HEK293 (cell line): ENCODE measurements at regions not wholly inside any gene's neighbourhood (a gene's known extent, or its start where the extent isn't known, plus 50 kb on each side); places are given as distances from the start of the nearest gene placed in this dataset.

Experiments used
- CTCF ChIA-PET: fragments of 350-600 bp; formaldehyde crosslinking; extraction: SDS; loops from one replicate; lab custom pipeline; 2021; ENCODE audit warnings: antibody characterized with exemption; lab: Yijun Ruan, JAX
- POLR2A ChIA-PET: fragments of 300-600 bp; formaldehyde crosslinking; extraction: SDS; loops from one replicate; lab custom pipeline; 2020; ENCODE audit warnings: antibody characterized with exemption, inconsistent platforms; lab: Yijun Ruan, JAX
- H3K27ac ChIP-seq: fragments of 200-500 bp; sonication (Bioruptor generic); 2 replicates; pipeline ENCODE4 v1.5.1; 2014; ENCODE audit warnings: low read depth, low read length, control low read depth, inconsistent platforms; ENCODE audit errors: extremely low read depth
- H3K36me3 ChIP-seq, 2 experiments: fragments of 200-500 bp in 1 of 2; sonication (Bioruptor generic) in 1 of 2; 1 replicate in 1 of 2; 2 replicates in 1 of 2; pipeline ENCODE4 v1.5.1; 2014 to 2017; ENCODE audit warnings: inconsistent platforms in 2 of 2, low read length in 2 of 2; ENCODE audit not compliant: control insufficient read depth in 2 of 2, insufficient read depth in 1 of 2
- H3K4me1 ChIP-seq: fragments of 200-500 bp; sonication (Bioruptor generic); 2 replicates; pipeline ENCODE4 v1.5.1; 2014; ENCODE audit warnings: mild to moderate bottlenecking, low read length, inconsistent platforms; ENCODE audit not compliant: control insufficient read depth, insufficient read depth
- H3K4me3 ChIP-seq: 2 replicates; pipeline ENCODE4 v1.5.1; 2011; ENCODE audit warnings: low read depth, mild to moderate bottlenecking, control low read depth, low read length, moderate library complexity
- H3K9me3 ChIP-seq: fragments of 200-500 bp; sonication (Bioruptor generic); 2 replicates; pipeline ENCODE4 v1.5.1; 2014; ENCODE audit warnings: low read depth, low read length, inconsistent platforms; ENCODE audit not compliant: control insufficient read depth, insufficient read depth
- FEZF1 ChIP-seq: fragments of 450-650 bp; formaldehyde crosslinking; IDR thresholded peaks from 2 replicates; pipeline ENCODE4 v1.5.1; 2016; ENCODE audit warnings: missing biosample characterization, missing genetic modification characterization
- GFI1B ChIP-seq: fragments of 450-650 bp; formaldehyde crosslinking; IDR thresholded peaks from 2 replicates; pipeline ENCODE4 v1.5.1; 2016; ENCODE audit warnings: missing biosample characterization, missing genetic modification characterization
- GLI2 ChIP-seq: fragments of 450-650 bp; formaldehyde crosslinking; IDR thresholded peaks from 2 replicates; pipeline ENCODE4; 2017; ENCODE audit warnings: missing biosample characterization, missing genetic modification characterization, low read depth, borderline replicate concordance
- SCRT1 ChIP-seq: fragments of 450-650 bp; formaldehyde crosslinking; IDR thresholded peaks from 2 replicates; pipeline ENCODE4 v1.5.1; 2016; ENCODE audit warnings: missing biosample characterization, missing genetic modification characterization, borderline replicate concordance
- SETDB1 ChIP-seq: IDR thresholded peaks from one replicate; pipeline ENCODE4 v1.6.1; 2017; ENCODE audit warnings: mild to moderate bottlenecking, low read length, moderate library complexity, mixed read lengths; ENCODE audit not compliant: insufficient read length
- SP2 ChIP-seq: fragments of 450-650 bp; formaldehyde crosslinking; IDR thresholded peaks from 2 replicates; pipeline ENCODE4 v1.5.1; 2016; ENCODE audit warnings: missing biosample characterization, missing genetic modification characterization
- SP7 ChIP-seq: fragments of 450-650 bp; formaldehyde crosslinking; IDR thresholded peaks from 2 replicates; pipeline ENCODE4 v1.5.1; 2016; ENCODE audit warnings: missing biosample characterization, missing genetic modification characterization
- YY1 ChIP-seq: fragments of 450-650 bp; formaldehyde crosslinking; IDR thresholded peaks from 2 replicates; pipeline ENCODE4 v1.5.1; 2018; ENCODE audit warnings: missing biosample characterization, missing genetic modification characterization
- ZBTB17 ChIP-seq: fragments of 450-650 bp; formaldehyde crosslinking; IDR thresholded peaks from 2 replicates; pipeline ENCODE4 v1.5.1; 2016; ENCODE audit warnings: missing biosample characterization, missing genetic modification characterization
- ZNF140 ChIP-seq: fragments of 450-650 bp; formaldehyde crosslinking; IDR thresholded peaks from 2 replicates; pipeline ENCODE4 v1.5.1; 2016; ENCODE audit warnings: missing biosample characterization, missing genetic modification characterization
- ZNF16 ChIP-seq: fragments of 450-650 bp; formaldehyde crosslinking; IDR thresholded peaks from 2 replicates; pipeline ENCODE4 v1.5.1; 2016; ENCODE audit warnings: low read depth, missing biosample characterization, missing genetic modification characterization
- ZNF19 ChIP-seq: fragments of 450-650 bp; formaldehyde crosslinking; IDR thresholded peaks from 2 replicates; pipeline ENCODE4; 2016; ENCODE audit warnings: missing biosample characterization, missing genetic modification characterization, low read depth
- ZNF366 ChIP-seq: fragments of 450-650 bp; formaldehyde crosslinking; conservative IDR thresholded peaks from 2 replicates; pipeline ENCODE4 v1.5.1; 2016; ENCODE audit warnings: missing biosample characterization, missing genetic modification characterization
- ZNF404 ChIP-seq: fragments of 450-650 bp; formaldehyde crosslinking; IDR thresholded peaks from 2 replicates; pipeline ENCODE4 v1.5.1; 2017; ENCODE audit warnings: missing biosample characterization, missing genetic modification characterization
- ZNF433 ChIP-seq: fragments of 450-650 bp; formaldehyde crosslinking; IDR thresholded peaks from 2 replicates; pipeline ENCODE4 v1.5.1; 2016; ENCODE audit warnings: missing biosample characterization, missing genetic modification characterization, low read depth
- ZNF600 ChIP-seq: fragments of 450-650 bp; formaldehyde crosslinking; IDR thresholded peaks from 2 replicates; pipeline ENCODE4 v1.5.1; 2016; ENCODE audit warnings: missing biosample characterization, missing genetic modification characterization
- ZNF610 ChIP-seq: fragments of 450-650 bp; formaldehyde crosslinking; IDR thresholded peaks from 2 replicates; pipeline ENCODE4 v1.5.1; 2016; ENCODE audit warnings: missing biosample characterization, missing genetic modification characterization, borderline replicate concordance
- ZNF654 ChIP-seq: fragments of 450-650 bp; formaldehyde crosslinking; IDR thresholded peaks from 2 replicates; pipeline ENCODE4 v1.5.1; 2016; ENCODE audit warnings: low read depth, missing biosample characterization, missing genetic modification characterization
- ZNF660 ChIP-seq: fragments of 450-650 bp; IDR thresholded peaks from 2 replicates; pipeline ENCODE4 v1.5.1; 2018; ENCODE audit warnings: missing biosample characterization, mild to moderate bottlenecking, missing genetic modification characterization
- ZNF677 ChIP-seq: fragments of 450-650 bp; IDR thresholded peaks from 2 replicates; pipeline ENCODE4 v1.5.0; 2018; ENCODE audit warnings: missing biosample characterization, mild to moderate bottlenecking, missing genetic modification characterization, moderate library complexity
- ZSCAN16 ChIP-seq: fragments of 450-650 bp; formaldehyde crosslinking; IDR thresholded peaks from 2 replicates; pipeline ENCODE4 v1.5.1; 2016; ENCODE audit warnings: missing biosample characterization, missing genetic modification characterization
- TF ChIP-seq, protein P1 (sequence below): fragments of 450-650 bp; formaldehyde crosslinking; IDR thresholded peaks from 2 replicates; pipeline ENCODE4 v1.5.1; 2016; ENCODE audit warnings: missing biosample characterization, missing genetic modification characterization
- TF ChIP-seq, protein P2 (sequence below): fragments of 450-650 bp; formaldehyde crosslinking; IDR thresholded peaks from 2 replicates; pipeline ENCODE4 v1.5.1; 2016; ENCODE audit warnings: missing biosample characterization, missing genetic modification characterization
- TF ChIP-seq, protein P3 (sequence below): fragments of 450-650 bp; IDR thresholded peaks from 2 replicates; pipeline ENCODE4 v1.5.1; 2018; ENCODE audit warnings: missing biosample characterization, missing genetic modification characterization
- TF ChIP-seq, protein P4 (sequence below): fragments of 450-650 bp; formaldehyde crosslinking; IDR thresholded peaks from 2 replicates; pipeline ENCODE4 v1.5.1; 2016; ENCODE audit warnings: missing biosample characterization, missing genetic modification characterization

DNA sequence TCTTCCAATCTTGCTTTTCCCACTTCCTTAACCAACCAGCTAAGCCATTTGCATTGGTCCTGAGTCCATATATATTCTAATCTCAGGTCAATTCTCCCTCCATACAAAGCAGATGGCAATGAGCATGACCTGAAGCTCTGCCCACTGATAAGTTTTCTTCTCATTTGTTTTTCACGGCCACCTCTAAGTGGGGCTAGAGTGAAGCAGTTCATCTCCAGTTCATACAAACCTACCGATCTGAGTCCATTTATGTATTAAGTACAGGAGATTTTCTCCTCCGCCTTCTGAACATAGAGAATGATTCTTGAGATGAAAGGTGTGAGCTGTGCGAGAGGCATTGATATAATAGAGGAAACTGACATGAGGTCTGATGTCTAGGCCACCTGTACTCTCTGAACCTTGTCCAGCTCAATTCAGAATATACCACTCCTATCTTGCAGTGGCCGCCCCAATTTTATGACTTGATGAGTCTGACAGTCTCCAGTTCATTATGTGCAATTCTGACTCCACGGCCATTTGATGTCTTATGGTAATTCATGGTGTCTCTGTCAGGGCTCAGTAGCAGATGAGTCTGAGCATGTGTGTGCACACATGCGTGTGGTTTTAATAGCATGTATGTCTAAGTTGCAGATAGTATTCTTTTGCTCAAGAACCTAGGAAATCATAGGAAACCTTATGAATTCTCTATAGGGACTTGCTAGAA is 329.8 kb downstream of the PMP22 start:
- ChIA-PET CTCF (interaction anchor here (0.7 to 1.3 kb wide), 2 partner anchors 9 to 10 kb away, joined by 3 to 6 read pairs; no protein-coding TSS in a partner anchor), POLR2A (no interaction called here)
- no peak overlapping the region for H3K4me3 ChIP-seq
- H3K36me3 ChIP-seq, result no peaks in the 10 kb centered on the region
- H3K4me1 ChIP-seq, result no peaks in the 10 kb centered on the region
- no peak for TF ChIP-seq FEZF1 (tag by site-specific recombination)
- TF ChIP-seq, protein P1, sequence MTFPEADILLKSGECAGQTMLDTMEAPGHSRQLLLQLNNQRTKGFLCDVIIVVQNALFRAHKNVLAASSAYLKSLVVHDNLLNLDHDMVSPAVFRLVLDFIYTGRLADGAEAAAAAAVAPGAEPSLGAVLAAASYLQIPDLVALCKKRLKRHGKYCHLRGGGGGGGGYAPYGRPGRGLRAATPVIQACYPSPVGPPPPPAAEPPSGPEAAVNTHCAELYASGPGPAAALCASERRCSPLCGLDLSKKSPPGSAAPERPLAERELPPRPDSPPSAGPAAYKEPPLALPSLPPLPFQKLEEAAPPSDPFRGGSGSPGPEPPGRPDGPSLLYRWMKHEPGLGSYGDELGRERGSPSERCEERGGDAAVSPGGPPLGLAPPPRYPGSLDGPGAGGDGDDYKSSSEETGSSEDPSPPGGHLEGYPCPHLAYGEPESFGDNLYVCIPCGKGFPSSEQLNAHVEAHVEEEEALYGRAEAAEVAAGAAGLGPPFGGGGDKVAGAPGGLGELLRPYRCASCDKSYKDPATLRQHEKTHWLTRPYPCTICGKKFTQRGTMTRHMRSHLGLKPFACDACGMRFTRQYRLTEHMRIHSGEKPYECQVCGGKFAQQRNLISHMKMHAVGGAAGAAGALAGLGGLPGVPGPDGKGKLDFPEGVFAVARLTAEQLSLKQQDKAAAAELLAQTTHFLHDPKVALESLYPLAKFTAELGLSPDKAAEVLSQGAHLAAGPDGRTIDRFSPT, result no peak
- TF ChIP-seq ZNF433, result no peak
- TF ChIP-seq, all 188 proteins: peak for 0
- Histone ChIP-seq H3K27ac (no peak overlapping the region), H3K9me3 (no peaks in the 10 kb centered on the region)

DNA sequence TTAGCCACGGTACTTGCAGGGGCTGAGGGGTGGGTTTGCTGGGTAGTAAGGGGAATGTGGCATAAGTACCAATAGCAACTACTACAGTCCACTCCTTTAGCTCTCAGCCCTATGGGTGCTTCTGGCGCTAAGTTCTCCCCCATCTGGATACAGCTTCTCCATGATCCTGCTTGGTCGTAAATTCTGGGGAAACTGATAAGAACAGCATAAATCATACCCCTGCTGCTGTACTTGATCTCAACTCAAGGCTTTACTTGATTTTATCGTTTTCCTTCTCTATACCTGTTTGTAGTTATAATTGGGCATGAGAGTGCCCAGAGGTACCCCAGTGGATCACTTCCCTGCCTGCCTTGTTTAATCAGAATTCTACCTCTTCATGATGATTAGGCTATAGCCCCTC is 331.4 kb downstream of the PMP22 start:
- H3K9me3 ChIP-seq, result no peaks in the 10 kb centered on the region
- H3K27ac ChIP-seq, result no peak overlapping the region
- ChIA-PET POLR2A (no interaction called here), CTCF (no interaction called here)
- H3K36me3 ChIP-seq, result no peaks in the 10 kb centered on the region
- H3K4me3 ChIP-seq, result no peak overlapping the region
- TF ChIP-seq SCRT1 (tag by site-specific recombination), result no peak
- no peak for TF ChIP-seq GLI2 (tag by site-specific recombination)
- no peak for TF ChIP-seq YY1 (tag by site-specific recombination)
- no peak for TF ChIP-seq ZSCAN16 (tag by site-specific recombination)
- TF ChIP-seq ZNF19 (tag by site-specific recombination), result no peak
- TF ChIP-seq ZNF16 (tag by site-specific recombination), result no peak
- peak; percentile 91 for TF ChIP-seq ZNF677 (tag by site-specific recombination)
- no peaks in the 10 kb centered on the region for H3K4me1 ChIP-seq

DNA sequence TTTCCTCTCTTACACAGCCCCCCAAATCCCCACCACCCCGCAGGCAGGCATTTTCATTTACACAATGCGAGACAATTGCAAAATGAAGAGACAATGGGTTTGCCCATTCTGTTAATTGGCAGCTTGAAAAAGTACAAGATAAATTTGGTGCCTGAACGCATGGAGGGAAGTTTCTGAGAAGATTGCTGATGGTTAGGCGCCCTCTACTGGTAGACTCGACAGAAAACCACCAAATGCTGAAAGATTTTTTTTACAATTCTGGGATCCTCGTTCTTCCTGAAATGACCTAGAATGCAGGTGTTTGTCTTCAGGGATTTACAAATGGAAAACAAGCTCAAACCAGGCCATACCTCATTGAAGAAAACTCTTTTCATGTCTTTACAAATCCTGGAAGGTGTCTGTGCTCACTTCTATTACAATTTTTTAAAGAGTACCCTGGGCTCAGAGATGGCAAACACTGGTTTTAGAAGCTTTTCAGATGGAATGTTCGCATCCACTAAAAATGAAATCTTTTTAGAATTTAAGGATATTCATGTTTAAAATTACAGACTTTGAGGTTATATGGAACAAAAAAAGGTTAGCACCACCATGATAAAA is 338.5 kb downstream of the PMP22 start:
- Histone ChIP-seq H3K36me3 (no peaks in the 10 kb centered on the region), H3K9me3 (peaks cover 2% of the 10 kb centered on the region; the same call in 1 of the 2 replicates), H3K27ac (no peak overlapping the region), H3K4me1 (no peaks in the 10 kb centered on the region), H3K4me3 (no peak overlapping the region)
- ChIA-PET POLR2A (interaction anchor here (0.6 kb wide), 1 partner anchor 40 kb away, joined by 3 read pairs; no protein-coding TSS in a partner anchor), CTCF (interaction anchor here (0.5 to 4.4 kb wide), 51 partner anchors 8 to 1896 kb away, joined by 3 to 69 read pairs (median 4); no protein-coding TSS in a partner anchor)
- no peak for TF ChIP-seq GFI1B (tag by site-specific recombination)
- peak; percentile 26; the same call in 1 of the 2 replicates for TF ChIP-seq ZBTB17 (tag by site-specific recombination)
- TF ChIP-seq ZNF610 (tag by site-specific recombination), result no peak
- TF ChIP-seq, protein P2, sequence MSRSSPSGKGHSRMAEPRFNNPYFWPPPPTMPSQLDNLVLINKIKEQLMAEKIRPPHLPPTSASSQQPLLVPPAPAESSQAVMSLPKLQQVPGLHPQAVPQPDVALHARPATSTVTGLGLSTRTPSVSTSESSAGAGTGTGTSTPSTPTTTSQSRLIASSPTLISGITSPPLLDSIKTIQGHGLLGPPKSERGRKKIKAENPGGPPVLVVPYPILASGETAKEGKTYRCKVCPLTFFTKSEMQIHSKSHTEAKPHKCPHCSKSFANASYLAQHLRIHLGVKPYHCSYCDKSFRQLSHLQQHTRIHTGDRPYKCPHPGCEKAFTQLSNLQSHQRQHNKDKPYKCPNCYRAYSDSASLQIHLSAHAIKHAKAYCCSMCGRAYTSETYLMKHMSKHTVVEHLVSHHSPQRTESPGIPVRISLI, result peak; percentile 86
- no peak for TF ChIP-seq ZNF600 (tag by site-specific recombination)
- TF ChIP-seq, protein P3, sequence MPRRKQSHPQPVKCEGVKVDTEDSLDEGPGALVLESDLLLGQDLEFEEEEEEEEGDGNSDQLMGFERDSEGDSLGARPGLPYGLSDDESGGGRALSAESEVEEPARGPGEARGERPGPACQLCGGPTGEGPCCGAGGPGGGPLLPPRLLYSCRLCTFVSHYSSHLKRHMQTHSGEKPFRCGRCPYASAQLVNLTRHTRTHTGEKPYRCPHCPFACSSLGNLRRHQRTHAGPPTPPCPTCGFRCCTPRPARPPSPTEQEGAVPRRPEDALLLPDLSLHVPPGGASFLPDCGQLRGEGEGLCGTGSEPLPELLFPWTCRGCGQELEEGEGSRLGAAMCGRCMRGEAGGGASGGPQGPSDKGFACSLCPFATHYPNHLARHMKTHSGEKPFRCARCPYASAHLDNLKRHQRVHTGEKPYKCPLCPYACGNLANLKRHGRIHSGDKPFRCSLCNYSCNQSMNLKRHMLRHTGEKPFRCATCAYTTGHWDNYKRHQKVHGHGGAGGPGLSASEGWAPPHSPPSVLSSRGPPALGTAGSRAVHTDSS (tag by site-specific recombination), result no peak
- TF ChIP-seq ZNF140, result no peak
- TF ChIP-seq ZNF404 (tag by site-specific recombination), result no peak
- TF ChIP-seq, protein P4, sequence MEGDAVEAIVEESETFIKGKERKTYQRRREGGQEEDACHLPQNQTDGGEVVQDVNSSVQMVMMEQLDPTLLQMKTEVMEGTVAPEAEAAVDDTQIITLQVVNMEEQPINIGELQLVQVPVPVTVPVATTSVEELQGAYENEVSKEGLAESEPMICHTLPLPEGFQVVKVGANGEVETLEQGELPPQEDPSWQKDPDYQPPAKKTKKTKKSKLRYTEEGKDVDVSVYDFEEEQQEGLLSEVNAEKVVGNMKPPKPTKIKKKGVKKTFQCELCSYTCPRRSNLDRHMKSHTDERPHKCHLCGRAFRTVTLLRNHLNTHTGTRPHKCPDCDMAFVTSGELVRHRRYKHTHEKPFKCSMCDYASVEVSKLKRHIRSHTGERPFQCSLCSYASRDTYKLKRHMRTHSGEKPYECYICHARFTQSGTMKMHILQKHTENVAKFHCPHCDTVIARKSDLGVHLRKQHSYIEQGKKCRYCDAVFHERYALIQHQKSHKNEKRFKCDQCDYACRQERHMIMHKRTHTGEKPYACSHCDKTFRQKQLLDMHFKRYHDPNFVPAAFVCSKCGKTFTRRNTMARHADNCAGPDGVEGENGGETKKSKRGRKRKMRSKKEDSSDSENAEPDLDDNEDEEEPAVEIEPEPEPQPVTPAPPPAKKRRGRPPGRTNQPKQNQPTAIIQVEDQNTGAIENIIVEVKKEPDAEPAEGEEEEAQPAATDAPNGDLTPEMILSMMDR, result peak; percentile 27; the same call in 1 of the 2 replicates
- peak; percentile 90 for TF ChIP-seq ZNF654
- 0 out of 2 replicates have a peak, but pooled peaks have one; percentile 19 for TF ChIP-seq SP7 (tag by site-specific recombination)
- no peak for TF ChIP-seq ZNF366 (tag by site-specific recombination)
- TF ChIP-seq SETDB1, result no peak
- TF ChIP-seq ZNF660, result peak; percentile 70; the same call in 1 of the 2 replicates
- no peak for TF ChIP-seq SP2 (tag by site-specific recombination)
